ENCODE measurements at regions not wholly inside any gene's neighbourhood (a gene's known extent, or its start where the extent isn't known, plus 50 kb on each side); places are given as distances from the start of the nearest gene placed in this dataset.

GRCh38 chr14:86938320-86938719 lies 1054.7 kb downstream of the GALC start:
- TF ChIP-seq POLR2A (IDR thresholded peaks at IDR 0.05) (no peak), CTCF (IDR thresholded peaks at IDR 0.05) (no peak)

Measured in adrenal gland (tissue), 5 donors.